ENCODE measurements at regions not wholly inside any gene's neighbourhood (a gene's known extent, or its start where the extent isn't known, plus 50 kb on each side); places are given as distances from the start of the nearest gene placed in this dataset.
"Not testable (repeated sequence)": the region's sequence is repeated elsewhere in the genome, so short reads cannot be mapped to it uniquely, and the experiment has no call there.

DNA sequence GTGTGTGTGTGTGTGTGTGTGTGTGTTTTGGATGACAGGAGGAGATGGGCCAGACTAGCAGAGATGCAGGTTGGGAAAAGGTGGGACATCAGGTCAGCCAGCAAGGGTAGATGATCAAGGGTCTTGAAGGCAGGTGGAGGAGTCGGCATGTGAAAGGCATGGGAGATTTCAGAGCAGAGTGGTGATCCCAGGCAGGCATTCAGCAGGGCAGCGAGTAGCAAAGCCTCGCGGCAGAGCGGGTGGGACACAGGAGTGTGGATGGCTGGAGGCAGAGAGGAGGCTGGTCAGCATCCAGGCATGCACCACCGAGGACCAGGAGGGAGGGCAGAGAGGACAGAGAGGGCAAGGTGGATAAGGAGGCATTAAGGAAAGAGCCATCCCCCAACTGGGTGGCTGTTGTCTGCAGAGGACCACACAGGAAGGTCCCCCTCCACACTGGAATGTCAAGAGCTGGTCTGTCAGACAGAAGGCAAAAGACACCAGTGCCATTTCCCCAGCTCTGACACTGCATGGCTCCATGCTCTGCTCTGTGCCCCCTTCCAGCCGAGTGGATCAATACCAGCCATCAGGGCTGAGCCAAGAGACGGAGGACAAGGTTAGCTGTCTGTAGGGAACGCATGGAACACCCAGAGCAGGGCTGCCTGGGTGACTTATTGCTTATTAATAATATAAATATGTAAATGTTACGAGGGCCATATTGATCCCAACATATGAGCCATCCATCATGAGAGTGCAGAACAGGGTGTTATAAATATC lies 74.8 kb upstream of the RPL38 start:
- DNase-seq: no peak

DNA sequence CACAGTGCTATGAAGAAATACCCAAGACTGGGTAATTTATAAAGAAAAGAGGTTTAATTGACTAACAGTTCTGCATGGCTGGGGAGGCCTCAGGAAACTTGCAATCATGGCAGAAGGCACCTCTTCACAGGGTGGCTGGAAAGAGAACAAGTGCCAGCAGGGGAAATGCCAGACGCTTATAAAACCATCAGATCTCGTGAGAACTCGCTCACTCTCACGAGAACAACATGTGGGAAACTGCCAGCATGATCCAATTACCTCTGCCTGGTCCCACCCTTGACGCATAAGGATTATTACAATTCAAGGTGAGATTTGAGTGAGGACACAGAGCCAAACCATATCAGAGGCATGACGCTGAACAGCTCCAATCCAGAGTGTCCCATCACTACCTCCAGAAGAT lies 73.7 kb upstream of the RPL38 start:
- DNase-seq: not testable (repeated sequence)

DNA sequence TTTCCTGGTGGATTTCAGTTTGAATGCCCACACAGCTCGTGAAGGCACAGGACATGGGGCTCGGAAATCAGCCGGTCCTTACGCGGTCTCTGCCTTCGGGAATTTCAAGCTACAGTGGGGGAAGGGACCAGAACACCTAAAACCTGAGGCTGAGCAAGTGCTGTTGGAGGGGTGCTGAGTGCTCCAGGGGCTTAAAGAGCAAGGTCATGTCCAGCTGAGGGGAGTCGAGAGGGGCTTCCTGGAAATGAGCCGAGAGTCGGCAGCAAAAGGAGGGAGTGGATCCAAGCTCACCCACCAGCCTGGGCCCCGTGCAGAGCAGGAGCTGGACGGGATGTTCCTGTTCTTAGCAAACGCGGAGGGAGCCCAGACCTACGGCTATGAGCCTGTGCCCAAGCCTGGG lies 73.2 kb upstream of the RPL38 start:
- DNase-seq: no peak

GRCh38 chr17:74130841-74131240 lies 72.6 kb upstream of the RPL38 start:
- no peak for DNase-seq

- no peak for DNase-seq
Observed at GRCh38 chr17:74132354-74132753, 71.1 kb upstream of the RPL38 start.

- DNase-seq: no peak
Observed at GRCh38 chr17:74133740-74134139, 69.7 kb upstream of the RPL38 start.

GRCh38 chr17:74134234-74134633 lies 69.2 kb upstream of the RPL38 start:
- not testable (repeated sequence) for DNase-seq

DNA sequence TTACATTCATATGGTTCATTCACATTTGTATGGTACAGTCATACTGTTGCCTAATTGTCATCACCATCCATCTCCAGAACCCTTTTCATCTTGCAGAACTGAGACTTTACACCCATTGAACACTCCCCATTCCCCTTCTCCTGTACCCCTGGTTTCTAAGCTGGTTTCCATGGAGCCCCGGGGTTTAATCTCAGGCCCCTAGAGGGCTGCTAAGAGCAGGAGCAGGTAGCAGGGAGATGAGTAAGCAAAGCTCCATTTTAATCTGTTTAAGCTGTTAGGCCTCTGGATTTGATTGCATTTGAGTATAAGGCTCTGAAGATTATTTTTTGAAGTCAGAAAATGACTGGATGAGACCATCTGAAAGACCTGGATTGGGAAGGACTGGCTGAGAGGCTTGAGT lies 68.5 kb upstream of the RPL38 start:
- DNase-seq: no peak

GRCh38 chr17:74135391-74136167 lies 67.9 kb upstream of the RPL38 start:
- no peak for DNase-seq

DNA sequence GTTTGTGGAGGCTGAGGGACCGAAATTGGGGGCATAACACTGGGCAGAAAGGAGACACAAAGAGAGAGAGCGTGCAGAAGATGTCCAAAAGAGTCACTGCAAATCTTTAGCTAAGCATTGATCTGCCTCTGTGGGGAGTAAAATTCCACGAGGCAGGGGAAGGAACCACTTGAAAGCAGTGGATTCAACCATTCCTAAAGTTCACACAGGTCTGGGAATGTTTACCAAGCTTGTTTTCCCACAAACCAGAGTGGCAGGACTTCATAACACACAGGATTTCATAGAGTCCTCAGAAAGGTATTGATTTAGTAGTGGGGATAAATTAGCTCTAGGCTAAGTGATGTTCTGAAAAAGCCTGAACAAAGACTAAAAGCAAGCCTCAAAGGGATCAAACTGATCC lies 66.1 kb upstream of the RPL38 start:
- DNase-seq: no peak

- DNase-seq: no peak
Observed at GRCh38 chr17:74139120-74139519, 64.4 kb upstream of the RPL38 start.

- DNase-seq: no peak
Observed at GRCh38 chr17:74140282-74140681, 63.2 kb upstream of the RPL38 start.

GRCh38 chr17:74141612-74142011 lies 61.9 kb upstream of the RPL38 start:
- DNase-seq: no peak

DNA sequence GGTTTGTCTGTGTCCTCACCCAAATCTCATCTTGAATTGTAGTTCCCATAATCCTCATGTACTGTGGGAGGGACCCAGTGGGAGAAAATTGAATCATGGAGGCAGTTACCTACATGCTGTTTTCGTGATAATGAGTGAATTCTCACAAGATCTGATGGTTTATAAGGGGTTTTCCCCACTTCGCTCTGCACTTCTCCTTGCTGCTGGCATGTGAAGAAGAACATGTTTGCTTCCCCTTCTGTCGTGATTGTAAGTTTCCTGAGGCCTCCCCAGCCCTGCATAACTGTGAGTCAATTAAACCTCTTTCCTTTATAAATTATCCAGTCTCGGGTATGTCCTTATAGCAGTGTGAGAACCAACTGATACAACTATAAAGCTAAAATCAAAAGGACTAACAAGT lies 60.2 kb upstream of the RPL38 start:
- DNase-seq: not testable (repeated sequence)

DNA sequence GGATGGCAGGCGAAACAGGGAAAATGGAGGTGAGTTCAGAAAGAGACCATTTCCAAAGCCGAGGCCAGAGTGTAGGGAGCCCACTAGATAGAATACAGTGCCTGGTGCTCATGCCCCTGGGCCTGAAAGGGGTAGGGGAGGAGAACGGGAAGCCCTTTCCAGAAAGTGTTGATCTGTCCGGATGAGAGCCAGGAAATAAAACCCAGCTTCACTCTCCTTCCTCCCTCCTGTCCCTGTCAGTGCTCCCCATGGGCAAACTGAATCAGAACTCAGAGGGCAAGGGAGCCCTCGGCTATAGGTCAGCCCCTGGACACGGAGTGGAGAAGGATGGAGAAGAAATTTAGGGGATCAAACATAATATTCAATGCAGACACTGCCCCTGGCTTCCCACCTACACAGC lies 57.7 kb upstream of the RPL38 start:
- no peak for DNase-seq

DNA sequence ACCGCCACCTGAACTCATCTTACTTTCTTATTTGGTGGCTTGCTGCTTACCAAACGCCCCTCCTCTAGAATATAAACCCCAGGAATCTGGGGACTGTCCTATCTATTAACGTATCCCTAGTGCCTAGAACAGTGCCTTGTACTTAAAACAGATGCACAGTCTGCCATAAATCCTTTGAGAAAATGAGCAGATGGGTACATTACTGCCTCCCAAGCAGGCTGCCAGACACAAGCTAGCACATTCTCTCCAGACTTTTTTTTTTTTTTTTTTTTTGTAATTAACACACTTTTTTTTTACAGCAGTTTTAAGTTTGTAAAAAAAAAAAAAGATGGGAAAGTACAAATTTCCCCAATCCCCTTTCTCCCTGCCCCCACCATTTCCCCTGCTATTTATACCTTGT lies 57.3 kb upstream of the RPL38 start:
- no peak for DNase-seq

- DNase-seq: no peak
Observed at GRCh38 chr17:74147056-74147835, 56.2 kb upstream of the RPL38 start.

DNA sequence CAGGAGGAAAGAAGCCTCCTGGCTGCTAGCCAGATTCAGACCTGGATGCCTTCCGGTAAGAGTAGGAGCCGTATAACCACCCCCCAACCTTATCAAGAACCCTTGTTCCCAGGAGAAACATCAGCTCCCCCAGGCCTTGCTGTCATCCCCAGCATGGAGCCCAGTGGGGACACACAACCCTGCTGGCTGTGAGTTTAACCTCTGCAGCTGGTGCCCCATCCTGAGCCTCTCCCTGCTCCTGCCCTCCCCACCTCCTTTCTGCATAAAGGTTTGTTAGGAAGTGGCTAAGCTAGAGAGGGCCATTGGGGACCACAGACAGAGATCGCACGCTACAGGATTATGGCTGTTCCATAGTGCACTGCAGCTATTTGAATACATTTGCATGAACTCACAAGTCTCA lies 55.5 kb upstream of the RPL38 start:
- no peak for DNase-seq

DNA sequence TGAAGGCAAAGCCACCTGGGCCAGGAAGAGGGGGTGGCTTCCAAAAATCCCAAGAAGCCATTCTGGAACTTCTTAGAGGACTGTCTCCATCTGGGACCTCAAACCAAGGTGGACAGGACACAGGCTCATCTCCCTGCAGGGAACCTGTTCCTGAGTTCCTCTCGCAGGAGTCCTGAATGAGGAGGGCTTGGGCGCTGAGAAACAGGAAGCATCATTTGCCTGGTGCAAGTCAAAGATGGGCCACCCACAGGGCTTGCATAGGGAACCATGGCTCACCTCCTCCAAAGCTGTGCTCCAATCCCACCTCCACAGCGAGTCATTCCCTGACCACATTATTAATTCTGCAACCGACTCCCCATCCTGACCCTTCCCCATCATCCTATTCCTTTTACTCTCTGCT lies 55.0 kb upstream of the RPL38 start:
- DNase-seq: no peak

GRCh38 chr17:74148901-74149596 lies 54.4 kb upstream of the RPL38 start:
- no peak for DNase-seq

- no peak for DNase-seq
Observed at GRCh38 chr17:74149597-74150427, 53.7 kb upstream of the RPL38 start.

DNA sequence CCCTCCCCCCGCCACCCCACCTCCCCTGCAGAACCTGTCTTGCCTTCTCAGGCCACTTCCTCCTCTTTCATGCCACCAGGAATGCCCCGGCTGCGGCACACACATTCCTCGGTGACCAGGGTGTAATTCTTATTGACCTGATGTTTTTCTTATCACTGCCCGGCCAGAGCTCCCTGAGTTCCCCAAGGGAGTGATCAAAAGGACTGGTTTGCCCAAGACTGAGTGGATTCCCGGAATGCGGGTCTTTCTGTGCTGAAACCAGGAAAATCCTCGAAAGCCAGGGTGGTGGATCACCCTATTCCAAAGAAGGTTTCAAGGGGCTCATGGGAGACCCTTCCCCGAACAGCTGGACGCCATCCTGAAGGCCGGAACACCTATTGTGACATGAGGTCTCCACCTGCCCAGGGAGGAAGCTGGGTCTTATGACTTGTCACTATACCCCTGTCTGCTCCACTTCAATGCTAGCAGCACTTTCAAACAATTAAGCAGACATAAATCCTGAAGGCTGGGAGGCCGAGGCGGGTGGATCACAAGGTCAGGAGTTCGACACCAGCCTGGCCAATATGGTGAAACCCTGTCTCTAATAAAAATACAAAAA lies 53.0 kb upstream of the RPL38 start:
- DNase-seq: no peak
